GM12864 (cell line): ENCODE measurements at regions not wholly inside any gene's neighbourhood (a gene's known extent, or its start where the extent isn't known, plus 50 kb on each side); places are given as distances from the start of the nearest gene placed in this dataset.

Experiments used
- DNase-seq: peaks from one replicate; pipeline ENCODE4 v3.0.0-alpha.2; 2011; ENCODE audit warnings: low read depth
- H3K4me3 ChIP-seq: 2 replicates; pipeline ENCODE4 v1.5.1; 2011; ENCODE audit warnings: mild to moderate bottlenecking, low read depth, low read length, control low read depth
- TF ChIP-seq, protein P1 (sequence below): IDR thresholded peaks from 2 replicates; pipeline ENCODE4 v1.5.1; 2011; ENCODE audit warnings: low read depth, mild to moderate bottlenecking, moderate library complexity, low read length, control low read depth, inconsistent platforms; ENCODE audit errors: missing control alignments

DNA sequence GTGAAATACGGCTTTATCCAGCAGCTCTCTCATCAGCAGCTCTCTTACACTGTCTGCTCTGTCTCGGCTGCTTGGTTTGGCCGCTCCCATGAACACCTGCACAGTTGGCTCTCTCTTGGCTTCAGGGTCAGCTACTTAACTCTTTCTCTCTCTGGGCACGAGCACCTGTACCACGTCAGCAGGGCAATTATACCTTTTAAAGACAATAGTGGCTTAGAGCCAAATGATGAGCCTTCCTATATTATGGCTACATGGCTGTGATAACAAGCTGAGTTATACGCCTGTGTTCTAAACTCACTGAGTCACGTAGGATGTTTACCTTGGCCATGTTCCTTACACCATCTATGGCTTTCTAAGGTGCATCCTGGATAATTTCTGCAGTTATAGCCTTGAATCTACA, 69.2 kb upstream of the CTNND2 start:
- DNase-seq = no peak
- TF ChIP-seq, protein P1, sequence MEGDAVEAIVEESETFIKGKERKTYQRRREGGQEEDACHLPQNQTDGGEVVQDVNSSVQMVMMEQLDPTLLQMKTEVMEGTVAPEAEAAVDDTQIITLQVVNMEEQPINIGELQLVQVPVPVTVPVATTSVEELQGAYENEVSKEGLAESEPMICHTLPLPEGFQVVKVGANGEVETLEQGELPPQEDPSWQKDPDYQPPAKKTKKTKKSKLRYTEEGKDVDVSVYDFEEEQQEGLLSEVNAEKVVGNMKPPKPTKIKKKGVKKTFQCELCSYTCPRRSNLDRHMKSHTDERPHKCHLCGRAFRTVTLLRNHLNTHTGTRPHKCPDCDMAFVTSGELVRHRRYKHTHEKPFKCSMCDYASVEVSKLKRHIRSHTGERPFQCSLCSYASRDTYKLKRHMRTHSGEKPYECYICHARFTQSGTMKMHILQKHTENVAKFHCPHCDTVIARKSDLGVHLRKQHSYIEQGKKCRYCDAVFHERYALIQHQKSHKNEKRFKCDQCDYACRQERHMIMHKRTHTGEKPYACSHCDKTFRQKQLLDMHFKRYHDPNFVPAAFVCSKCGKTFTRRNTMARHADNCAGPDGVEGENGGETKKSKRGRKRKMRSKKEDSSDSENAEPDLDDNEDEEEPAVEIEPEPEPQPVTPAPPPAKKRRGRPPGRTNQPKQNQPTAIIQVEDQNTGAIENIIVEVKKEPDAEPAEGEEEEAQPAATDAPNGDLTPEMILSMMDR = no peak
- no peak overlapping the region for H3K4me3 ChIP-seq

GRCh38 chr5:11963227-11963626, 59.0 kb upstream of the CTNND2 start:
- H3K4me3 ChIP-seq = no peak overlapping the region
- TF ChIP-seq, protein P1 = no peak
- DNase-seq = no peak

DNA sequence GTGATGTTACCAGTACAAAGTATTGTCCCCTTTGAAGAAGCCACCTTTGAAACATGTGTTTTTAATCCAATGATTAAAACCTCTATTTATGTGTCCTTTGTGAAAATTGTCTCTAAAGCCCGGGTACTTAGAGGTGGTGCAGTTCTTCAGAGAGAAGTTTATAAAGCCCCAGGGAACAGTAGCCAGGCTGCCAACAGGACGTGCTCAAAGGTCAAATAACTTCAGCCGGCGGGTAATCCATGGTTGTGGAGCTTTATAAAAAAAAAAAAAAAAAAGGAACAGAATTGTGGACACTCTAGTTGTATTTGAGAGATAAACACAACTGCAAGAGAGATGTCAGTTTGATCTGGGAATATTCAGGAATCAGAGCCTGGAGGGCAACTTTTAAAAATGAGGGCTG, 57.9 kb upstream of the CTNND2 start:
- DNase-seq = no peak
- H3K4me3 ChIP-seq = no peak overlapping the region
- TF ChIP-seq, protein P1 = no peak

DNA sequence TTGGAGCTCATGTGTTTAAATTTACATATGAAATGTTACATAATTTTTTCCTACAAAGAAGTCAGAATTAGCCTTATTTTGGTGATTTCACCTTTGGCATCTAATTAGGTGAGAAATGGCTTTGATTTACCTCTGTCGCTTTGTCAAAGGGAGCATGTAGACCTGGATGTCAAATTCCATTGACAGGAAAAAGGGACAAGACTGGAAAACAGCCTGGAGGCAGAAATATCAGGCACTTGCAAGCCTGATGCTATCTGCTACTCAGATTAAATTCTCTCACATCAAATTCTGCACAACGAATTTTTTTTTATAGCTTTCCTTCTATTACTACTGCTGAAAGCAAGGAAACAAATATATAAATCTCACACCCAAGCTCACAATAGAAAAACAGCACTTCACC, 54.1 kb upstream of the CTNND2 start:
- no peak overlapping the region for H3K4me3 ChIP-seq
- no peak for DNase-seq
- TF ChIP-seq, protein P1 = no peak

DNA sequence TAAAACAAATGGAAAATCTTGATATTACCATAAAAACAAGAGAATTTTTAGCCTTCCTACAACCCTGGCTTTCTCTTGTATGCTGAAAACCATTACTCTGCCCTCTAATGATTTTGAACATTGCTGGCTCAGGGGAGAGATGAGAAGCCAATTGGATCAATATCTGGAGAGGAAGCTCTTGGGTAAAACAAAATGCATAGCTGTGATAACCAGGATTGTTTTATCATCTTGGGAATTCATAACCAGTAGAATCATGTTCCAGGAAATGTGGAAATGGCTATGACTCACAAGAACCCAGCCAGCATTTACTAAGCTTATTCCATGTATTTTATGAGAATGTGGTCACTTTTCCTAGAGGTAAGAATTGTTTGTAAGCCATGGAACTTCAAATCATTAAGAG, 51.1 kb upstream of the CTNND2 start:
- TF ChIP-seq, protein P1 = no peak
- no peak for DNase-seq
- no peak overlapping the region for H3K4me3 ChIP-seq
